Panc1 (cell line): ENCODE measurements at regions not wholly inside any gene's neighbourhood (a gene's known extent, or its start where the extent isn't known, plus 50 kb on each side); places are given as distances from the start of the nearest gene placed in this dataset.

ENCODE experiments used
- POLR2AphosphoS5 ChIP-seq: IDR thresholded peaks from 2 replicates; pipeline ENCODE4 v1.6.1; 2012; ENCODE audit warnings: mild to moderate bottlenecking, low read depth, low read length, moderate library complexity
- SIN3A ChIP-seq: IDR thresholded peaks from 2 replicates; pipeline ENCODE4 v1.6.1; 2012; ENCODE audit warnings: low read depth, mild to moderate bottlenecking, low read length, moderate library complexity, borderline replicate concordance; ENCODE audit not compliant: insufficient read depth
- TCF7L2 ChIP-seq: IDR thresholded peaks from 2 replicates; pipeline ENCODE4 v1.6.1; 2011; ENCODE audit warnings: mild to moderate bottlenecking, low read depth, low read length, inconsistent platforms
- TF ChIP-seq, protein P1 (sequence below): fragments of 450-650 bp; IDR thresholded peaks from 2 replicates; pipeline ENCODE4 v1.5.1; 2017; ENCODE audit warnings: mild to moderate bottlenecking

GRCh38 chr1:221274373-221274772 lies 395.1 kb downstream of the HLX start:
- TF ChIP-seq, protein P1, sequence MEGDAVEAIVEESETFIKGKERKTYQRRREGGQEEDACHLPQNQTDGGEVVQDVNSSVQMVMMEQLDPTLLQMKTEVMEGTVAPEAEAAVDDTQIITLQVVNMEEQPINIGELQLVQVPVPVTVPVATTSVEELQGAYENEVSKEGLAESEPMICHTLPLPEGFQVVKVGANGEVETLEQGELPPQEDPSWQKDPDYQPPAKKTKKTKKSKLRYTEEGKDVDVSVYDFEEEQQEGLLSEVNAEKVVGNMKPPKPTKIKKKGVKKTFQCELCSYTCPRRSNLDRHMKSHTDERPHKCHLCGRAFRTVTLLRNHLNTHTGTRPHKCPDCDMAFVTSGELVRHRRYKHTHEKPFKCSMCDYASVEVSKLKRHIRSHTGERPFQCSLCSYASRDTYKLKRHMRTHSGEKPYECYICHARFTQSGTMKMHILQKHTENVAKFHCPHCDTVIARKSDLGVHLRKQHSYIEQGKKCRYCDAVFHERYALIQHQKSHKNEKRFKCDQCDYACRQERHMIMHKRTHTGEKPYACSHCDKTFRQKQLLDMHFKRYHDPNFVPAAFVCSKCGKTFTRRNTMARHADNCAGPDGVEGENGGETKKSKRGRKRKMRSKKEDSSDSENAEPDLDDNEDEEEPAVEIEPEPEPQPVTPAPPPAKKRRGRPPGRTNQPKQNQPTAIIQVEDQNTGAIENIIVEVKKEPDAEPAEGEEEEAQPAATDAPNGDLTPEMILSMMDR, result no peak
- TF ChIP-seq TCF7L2 (no peak), POLR2AphosphoS5 (no peak), SIN3A (no peak)
